Amniotic epithelial cell (primary cell): ENCODE measurements at regions not wholly inside any gene's neighbourhood (a gene's known extent, or its start where the extent isn't known, plus 50 kb on each side); places are given as distances from the start of the nearest gene placed in this dataset.
"Not testable (repeated sequence)": the region's sequence is repeated elsewhere in the genome, so short reads cannot be mapped to it uniquely, and the experiment has no call there.

Experiments
- DNase-seq: peaks from one replicate; pipeline ENCODE4 v3.0.0-alpha.2; 2010; ENCODE audit warnings: low read depth

- DNase-seq = no peak
Observed at GRCh38 chr6:169980826-169981450, 229.5 kb downstream of the ERMARD start.

- DNase-seq = no peak
Observed at GRCh38 chr6:169979873-169980432, 228.5 kb downstream of the ERMARD start.

GRCh38 chr6:169978615-169979161 lies 227.3 kb downstream of the ERMARD start:
- no peak for DNase-seq

GRCh38 chr6:169977434-169978265 lies 226.2 kb downstream of the ERMARD start:
- DNase-seq = no peak

GRCh38 chr6:169976301-169977081 lies 225.1 kb downstream of the ERMARD start:
- DNase-seq = no peak

GRCh38 chr6:169975701-169976100 lies 224.3 kb downstream of the ERMARD start:
- DNase-seq = no peak

GRCh38 chr6:169975286-169975685 lies 223.9 kb downstream of the ERMARD start:
- DNase-seq = no peak

GRCh38 chr6:169974663-169975062 lies 223.2 kb downstream of the ERMARD start:
- DNase-seq = no peak

GRCh38 chr6:169973588-169974467 lies 222.4 kb downstream of the ERMARD start:
- DNase-seq = not testable (repeated sequence)

- DNase-seq = no peak
Observed at GRCh38 chr6:169972736-169973135, 221.3 kb downstream of the ERMARD start.

- DNase-seq = no peak
Observed at GRCh38 chr6:169972101-169972651, 220.8 kb downstream of the ERMARD start.

GRCh38 chr6:169971081-169971861 lies 219.8 kb downstream of the ERMARD start:
- DNase-seq = no peak

GRCh38 chr6:169970306-169970988 lies 219.0 kb downstream of the ERMARD start:
- no peak for DNase-seq

- DNase-seq = no peak
Observed at GRCh38 chr6:169969372-169970099, 218.1 kb downstream of the ERMARD start.

GRCh38 chr6:169968541-169969270 lies 217.3 kb downstream of the ERMARD start:
- no peak for DNase-seq

GRCh38 chr6:169967687-169968086 lies 216.3 kb downstream of the ERMARD start:
- DNase-seq = no peak

GRCh38 chr6:169966312-169967181 lies 215.1 kb downstream of the ERMARD start:
- DNase-seq = no peak
